ENCODE measurements at regions not wholly inside any gene's neighbourhood (a gene's known extent, or its start where the extent isn't known, plus 50 kb on each side); places are given as distances from the start of the nearest gene placed in this dataset.

DNA sequence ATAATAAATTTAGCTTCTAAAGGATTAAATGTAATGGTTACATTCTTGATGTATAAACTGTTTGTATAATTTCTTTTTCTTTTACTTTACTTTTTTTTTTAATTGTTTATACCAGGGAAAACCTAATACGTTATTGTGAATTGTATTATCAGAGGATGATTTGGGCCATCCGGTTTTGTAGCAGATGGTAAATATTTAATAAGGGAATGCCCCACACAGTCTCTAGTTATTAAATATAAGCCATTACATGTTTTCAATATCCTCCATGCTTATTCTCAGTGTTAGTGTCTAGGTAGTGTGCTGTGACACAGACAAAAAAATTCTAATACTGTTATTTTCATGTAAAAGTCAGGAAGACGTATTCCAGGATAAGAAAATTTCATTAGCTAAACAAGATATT, 553.9 kb downstream of the ZNF804A start:
- DNase-seq: no peak

DNA sequence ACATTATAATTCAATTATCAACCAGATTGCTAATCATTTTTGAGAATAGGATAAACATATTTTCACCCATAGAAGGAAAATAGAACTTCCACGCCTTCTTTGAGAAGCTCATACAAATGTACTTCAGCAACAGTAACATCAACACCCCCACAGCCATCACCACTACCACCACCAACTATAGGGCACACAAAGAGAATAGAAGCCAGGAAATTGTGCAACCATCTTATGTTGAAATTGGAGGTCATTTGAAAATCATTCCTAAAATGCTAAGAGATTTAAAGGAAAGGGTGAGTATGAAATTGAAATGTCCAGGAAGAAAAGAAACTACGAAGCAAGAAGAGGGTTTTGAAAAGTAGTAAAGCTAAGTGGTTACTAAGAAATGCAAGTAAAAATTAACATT, 563.4 kb downstream of the ZNF804A start:
- DNase-seq: no peak

DNA sequence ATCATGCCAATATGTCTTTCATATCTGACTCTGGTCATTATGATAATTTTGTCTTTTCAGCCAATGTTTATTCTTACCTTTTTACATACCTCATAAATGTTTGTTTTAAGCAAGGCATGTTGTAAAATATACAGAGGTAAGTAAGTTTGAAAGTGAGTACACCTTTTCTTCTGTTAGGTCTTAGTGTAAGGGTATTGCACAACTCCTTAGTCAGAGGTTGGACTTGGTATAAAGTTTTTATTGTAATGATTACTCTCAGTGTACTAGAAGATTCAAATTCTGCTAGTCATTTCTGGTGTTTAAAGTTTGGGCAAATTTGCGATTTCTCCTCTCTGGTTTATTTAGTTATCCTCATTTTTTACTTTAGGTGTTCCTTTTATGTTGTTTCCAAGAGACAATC, 564.3 kb upstream of the FSIP2 start:
- no peak for DNase-seq

DNA sequence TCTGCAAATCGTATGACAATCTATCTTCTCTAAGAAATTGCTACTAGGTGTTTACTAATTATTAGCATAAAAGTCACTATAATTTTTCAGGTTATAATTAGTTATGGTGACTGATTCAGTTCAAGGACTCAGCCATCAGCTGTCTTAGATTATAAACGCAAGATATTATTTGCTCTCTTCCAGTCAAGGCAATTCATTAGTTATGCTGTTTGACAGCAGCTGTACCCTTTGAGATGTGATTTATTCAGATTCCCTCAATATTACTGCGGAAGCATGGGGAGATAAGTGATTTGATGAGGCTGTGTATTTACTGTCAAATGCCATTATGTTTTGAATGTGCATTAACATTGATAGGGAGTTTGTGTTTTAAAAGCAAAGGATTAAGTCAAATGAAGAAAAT, 558.9 kb upstream of the FSIP2 start:
- DNase-seq: no peak

DNA sequence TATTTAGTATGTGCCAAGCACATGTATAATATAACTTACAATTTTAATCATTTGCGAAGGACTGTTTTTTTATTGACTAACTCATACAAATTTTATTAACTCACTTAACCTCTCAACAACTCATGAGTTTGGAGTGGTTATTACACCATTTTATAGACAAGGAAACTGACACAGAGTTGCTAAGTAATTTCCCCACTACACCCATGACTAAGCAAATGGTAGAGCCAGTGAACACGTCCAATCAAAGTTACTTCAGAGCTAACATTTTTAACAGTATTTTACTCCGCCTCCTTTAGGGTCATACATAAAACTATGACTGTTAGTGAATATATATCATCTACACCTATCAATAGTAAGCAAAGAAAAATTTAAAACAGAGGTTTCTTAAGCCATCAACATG, 556.7 kb upstream of the FSIP2 start:
- no peak for DNase-seq

DNA sequence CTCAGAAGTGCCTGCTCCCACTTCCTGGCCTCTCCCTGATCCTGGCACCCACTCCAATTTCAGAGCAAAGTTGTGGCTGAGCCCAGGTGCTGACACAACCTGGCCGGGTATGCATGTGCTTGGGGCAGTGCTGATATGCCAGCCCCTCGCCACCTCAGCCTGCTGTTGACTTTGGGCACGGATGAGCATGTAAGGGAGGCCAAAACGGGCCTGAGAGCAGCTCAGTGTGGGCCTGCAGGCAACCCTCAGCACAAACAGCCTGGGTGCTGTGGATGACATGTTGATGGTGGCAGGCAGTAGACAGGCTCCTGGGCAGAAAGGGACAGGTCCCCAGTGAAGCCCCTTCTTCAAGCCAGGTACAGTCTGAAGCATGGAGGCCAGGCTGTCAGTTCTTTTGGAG, 553.6 kb upstream of the FSIP2 start:
- DNase-seq: no peak

DNA sequence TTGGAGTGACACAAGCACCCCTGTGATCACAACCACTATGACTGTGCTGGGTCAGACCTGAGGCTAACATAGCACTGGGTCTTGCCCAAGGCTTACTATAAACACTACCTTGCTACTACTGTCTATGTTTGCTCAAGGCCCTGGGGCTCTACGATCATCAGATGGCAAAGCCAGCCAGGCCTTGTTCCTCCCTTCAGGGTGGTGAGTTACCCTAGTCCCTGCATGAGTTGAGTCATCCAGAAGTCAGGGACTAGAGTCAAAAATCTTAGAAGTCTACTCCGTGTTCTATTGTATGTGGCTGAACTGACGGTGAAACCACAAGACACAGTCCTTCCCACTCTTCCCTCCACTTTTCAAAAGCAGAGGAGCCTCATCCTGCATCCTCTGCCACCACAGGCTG, 551.2 kb upstream of the FSIP2 start:
- DNase-seq: no peak

DNA sequence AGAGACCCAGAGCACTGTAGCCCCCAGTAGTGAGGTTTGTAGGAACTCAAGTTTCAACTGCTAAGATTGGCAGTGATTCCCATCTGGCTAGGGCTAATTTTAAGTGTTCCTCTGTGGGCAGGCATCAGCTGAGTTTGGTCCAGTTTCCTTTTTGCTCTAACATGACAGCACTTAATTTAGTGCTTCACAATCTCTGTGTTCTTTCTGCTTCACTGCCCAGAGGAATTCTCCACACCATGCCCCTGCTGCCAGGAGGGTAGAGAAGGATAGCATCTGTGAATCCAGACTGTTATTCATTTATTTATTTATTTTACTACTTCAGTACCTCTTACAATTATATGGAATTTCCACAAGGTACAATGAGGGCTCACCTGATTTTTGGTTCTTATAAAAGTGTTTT, 549.9 kb upstream of the FSIP2 start:
- DNase-seq: no peak

DNA sequence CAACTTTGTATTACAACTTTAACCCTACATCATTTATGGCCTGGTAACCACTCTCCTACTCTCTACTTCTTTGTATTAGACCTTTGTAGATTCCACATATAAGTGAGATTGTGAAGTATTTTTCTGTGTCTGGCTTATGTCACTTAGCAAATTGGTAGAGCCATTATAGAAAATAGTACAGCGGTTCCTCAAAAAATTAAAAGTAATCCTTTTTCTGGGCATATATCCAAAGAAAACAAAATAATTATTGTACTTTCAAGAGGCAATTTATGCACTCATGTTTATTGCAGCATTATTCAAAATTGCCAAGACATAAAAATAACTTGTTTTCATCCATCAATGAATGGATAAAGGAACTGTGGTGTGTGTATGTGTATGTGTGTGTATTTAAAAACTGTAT, 537.5 kb upstream of the FSIP2 start:
- DNase-seq: no peak

DNA sequence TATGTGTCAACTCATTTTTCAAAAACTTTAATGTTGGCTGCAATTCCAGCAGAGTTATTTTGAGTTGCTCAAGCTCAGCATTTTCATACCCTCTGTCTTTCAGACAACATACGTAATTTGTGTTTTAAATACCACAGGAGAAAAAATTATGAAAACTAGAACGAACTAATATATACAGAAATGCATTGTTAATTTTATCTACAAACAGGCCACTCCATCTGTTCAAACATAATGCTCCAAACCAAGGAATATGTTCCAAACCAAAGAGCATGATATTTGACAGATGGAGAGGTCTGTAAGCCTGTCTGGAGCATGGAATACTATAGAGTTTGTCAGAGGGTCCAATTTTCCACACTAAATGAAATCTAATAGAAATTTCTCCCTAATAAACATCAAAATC, 536.2 kb upstream of the FSIP2 start:
- DNase-seq: no peak

DNA sequence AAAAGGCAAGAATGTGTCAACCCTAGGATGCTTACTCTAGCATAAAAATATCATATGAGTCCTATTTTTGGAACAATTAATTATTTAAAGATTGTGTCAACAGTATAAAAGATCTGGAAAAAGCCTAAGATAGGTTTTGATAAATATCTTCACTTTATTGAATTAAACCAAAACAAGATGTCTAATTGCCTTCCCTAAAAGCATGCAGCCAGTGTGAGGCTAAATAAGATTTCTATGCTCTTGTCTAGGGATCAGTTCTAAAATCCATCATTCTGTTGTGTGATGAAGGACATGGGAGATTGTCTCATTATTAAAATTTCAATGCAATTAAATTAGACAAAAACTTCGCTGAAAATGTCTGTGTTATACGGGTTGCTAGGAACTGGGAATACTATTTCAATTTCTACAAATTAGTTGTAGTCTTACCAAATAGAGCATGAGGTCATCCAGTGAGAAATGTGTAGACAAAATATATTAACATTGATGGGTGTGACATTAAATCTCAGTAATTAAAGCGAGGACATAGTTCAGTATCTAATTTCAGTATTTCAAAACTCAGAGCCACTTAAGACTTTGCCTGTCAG, 535.6 kb upstream of the FSIP2 start:
- no peak for DNase-seq

DNA sequence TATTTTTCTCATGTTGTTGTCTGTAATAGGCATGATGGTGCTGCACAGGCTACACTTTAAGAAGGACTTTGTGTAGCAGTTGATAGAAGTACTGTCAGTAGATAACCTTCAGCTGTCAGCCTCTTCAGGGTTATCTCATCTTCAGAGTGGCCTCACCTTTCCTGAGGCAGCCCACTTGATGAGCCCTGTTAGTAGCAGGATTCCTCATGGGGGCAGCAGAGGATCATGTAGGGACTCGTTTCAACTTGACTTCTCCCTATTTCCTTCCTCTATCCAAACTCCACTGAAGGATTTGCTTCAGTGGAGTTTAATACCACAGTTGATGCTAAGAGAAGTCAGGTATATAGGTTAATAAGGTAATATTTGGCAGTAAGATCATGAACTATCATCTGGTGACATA, 530.3 kb upstream of the FSIP2 start:
- DNase-seq: no peak

DNA sequence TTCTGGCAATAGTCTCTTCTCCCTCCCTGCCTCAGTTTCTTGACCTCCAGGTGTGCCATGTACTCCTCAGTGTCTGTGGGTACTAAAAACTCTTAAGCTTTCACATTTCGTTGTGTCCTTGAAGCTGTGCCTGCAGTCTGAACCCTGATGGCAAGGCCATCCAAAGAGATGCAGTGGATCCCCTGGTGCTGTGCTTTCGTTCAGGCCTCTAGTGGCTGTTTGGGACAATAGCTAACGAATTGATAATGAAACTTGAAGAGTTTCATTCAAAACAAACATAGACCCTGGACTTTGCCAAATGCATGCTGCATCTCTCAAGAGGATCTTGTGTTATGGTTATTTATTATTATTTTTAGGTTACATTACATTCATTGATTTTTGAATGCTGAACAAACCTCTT, 523.1 kb upstream of the FSIP2 start:
- no peak for DNase-seq

DNA sequence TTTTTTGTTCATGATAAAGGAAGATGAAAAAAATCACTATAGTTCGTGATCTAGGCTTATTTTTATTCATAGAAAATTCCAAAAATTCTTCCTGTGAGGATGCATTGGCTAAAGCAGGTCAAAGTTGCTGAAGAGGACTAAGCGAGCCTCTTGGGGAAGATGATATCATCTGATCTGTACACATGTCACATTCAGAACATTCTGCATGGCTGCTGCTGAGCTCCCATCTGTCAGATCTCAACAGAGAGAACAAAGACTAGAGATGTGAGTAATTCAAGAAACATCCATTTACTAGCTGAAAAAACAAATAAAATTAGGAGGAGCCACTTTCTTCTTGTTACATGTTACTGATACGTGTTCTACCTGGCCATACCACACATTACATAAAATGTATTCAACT, 518.6 kb upstream of the FSIP2 start:
- no peak for DNase-seq

DNA sequence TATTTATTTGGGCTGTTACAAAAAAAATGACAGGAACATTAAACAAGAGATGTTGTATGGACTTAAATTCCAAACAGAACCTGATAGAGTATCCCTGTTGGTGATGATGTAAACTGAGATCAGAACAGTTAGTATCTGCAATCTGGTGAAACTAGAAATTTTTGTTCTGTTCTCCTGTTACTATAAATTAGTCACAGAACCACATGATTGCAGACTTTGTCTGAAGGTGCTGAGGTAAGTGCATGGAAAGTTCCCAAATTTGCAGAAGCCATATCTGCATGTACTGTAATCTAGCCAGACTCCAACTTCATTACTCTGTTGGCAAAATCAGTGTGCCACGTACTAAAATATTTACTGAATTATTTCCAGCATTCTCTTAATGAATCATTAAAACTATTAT, 516.3 kb upstream of the FSIP2 start:
- no peak for DNase-seq

DNA sequence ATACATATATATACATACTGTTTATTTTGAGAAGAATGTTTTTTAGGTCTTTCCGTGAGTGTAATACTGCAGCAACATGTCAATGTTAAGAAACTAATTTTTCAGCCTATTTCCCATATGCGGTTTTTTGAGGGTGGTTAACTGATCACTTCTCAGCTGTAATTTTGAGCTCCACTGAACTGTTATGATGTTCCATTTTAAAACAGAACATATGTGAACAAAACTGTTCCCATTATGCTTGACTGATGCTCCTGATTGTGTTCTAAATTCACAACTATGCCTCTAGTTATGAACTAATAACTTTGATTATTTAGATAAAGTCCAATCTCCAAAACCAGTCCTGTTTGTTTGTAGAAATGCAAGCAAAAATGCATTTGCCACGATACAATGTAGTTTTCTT, 511.2 kb upstream of the FSIP2 start:
- DNase-seq: no peak

DNA sequence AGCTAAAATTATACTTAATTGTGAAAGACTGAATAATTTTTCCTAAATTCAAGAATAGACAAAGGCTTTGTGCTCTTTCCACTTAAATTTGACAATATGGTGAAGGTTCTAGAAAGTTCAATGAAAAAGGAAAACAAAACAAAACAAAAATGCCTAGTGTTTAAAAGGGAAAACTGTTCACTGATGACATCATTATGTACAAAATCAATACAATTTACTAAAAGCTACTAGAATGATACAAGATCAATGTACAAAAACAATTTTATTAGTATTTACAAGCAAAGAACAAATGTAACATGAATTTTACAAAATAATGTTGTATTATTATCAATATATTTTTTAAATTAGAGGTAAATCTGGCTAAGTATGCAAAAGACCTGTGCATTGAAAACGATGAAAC, 499.1 kb upstream of the FSIP2 start:
- DNase-seq: no peak

DNA sequence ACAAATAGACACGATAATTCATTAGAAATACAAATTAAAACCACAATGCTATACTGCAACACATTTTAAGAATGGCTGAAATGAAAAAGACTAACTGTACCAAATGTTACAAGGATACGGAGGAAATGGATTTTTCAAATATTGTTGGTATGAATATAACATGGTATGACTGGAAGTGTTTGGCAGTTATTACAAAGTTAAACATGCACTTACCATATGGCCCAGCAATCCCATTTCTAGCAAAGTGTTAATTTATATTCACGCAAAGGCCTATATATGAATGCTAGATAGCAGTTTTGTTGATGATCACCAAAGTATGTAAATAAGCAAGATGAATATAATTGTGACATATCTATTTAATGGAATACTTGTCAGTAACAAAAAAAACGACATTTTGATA, 497.8 kb upstream of the FSIP2 start:
- DNase-seq: no peak

DNA sequence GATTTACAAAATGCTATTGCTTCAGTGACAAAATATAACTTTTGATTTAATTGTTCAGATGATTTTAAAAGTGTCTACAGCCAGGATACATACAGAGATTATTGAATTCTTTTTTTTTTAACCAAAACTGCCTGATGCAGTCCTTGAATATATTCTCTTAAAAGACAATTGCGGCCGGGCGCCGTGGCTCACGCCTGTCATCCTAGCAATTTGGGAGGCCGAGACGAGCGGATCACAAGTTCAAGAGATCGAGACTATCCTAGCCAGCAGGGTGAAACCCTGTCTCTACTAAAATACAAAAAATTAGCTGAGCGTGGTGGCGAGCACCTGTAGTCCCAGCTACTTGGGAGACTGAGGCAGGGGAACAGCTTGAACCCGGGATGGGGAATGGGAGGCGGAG, 497.0 kb upstream of the FSIP2 start:
- DNase-seq: no peak

DNA sequence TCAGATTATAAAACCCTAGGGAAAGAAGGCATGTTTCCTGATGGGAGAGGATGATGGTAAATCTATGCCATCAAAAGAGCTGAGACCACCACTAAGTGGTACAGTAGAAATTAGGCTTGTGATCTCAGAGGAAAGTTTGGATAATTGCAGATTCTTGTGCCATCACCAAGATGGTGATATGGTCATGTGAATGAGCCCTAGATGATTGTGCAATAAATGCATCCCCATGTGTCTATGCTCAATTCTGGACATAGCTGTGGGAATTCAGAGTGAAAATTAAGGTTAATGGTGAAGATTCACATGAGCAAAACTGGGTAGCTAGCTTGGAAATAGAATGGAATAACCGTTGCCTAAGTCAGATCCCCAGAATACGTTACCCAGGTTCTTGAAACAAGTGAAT, 496.1 kb upstream of the FSIP2 start:
- no peak for DNase-seq

DNA sequence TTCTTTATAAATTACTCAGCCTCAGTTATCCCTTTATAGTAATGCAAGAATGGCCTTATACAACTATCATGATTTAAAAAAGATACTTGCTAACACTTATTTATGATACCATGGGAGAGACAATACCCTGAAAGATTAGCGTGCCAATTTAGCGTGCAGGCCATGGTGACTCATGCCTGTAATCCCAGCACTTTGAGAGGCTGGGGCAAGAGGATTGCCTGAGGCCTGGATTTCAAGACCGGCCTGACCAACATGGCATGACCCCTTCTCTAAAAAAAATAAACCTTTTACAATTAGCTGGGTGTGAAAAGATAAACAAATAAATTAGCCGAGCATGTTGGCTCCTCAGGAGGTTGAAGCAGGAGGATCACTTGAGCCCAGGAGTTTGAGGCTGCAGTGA, 493.4 kb upstream of the FSIP2 start:
- no peak for DNase-seq

DNA sequence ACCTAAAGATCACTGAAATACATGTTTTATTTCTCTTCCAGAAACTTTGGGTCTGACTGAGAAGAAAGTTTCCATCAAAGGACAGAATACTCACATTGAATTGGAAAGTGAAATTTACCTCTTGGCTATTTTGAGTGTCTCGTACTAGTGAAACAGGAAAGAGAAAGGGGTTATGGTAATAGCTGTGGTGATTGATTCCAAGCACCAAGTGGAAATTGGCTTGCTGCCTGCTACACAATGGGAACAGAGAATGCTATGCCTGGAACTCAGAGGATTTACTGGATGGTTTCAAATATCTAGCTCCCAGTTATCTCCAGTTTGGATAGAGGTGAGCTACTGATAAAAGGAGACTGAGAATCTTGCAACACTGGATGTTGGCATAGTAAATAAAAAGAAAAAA, 492.8 kb upstream of the FSIP2 start:
- no peak for DNase-seq

DNA sequence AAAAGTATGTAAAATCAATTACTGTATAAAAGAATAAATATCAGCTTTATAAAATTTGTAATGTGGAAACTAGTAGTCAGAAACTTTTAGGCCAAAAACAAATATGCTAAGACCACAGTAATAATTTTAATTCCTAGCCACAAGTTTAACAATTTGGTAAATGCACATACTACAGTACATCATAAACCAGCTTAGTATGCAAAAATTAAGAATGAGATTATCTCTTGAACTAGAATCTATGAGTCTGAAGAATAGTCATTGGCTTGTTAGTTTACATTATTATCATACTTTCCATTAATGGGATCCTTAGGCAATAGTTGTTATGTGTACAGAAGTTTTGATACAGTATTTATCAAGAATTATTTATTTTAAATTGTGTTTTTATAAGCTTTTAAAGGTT, 491.9 kb upstream of the FSIP2 start:
- DNase-seq: no peak

DNA sequence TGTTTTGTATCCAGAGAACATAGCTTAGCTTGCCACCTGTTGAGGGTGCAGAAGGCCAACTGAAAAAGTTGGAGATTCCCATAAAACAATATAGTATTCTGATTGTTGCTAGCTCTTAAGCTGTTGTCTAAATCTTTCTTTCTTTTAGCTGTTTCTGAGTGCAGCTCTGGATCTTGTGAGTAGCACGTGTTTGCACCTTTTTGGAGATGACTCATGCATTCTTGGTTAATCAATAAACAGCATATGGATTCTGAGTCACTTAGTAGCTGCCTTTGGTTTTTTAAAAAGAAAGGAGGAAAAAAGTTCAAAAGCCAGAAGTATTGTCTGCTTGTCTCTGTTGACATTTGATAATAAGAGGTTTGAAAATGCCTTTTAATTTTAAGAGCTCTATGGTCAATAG, 483.0 kb upstream of the FSIP2 start:
- no peak for DNase-seq

DNA sequence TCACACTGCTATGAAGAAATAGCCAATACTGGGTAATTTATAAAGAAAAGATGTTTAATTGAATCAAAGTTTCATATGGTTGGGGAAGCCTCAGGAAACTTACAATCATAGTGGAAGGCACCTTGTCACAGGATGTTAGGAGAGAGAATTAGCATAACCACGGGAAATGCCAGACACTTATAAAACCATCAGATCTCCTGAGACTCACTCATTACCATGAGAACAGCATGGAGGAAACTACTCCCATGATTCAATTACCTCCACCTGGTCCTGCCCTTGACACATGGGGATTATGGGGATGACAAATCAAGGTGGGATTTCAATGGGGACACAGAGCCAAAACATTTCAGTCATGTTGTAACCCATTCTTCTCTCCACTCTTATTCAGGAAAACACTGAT, 472.9 kb upstream of the FSIP2 start:
- no peak for DNase-seq

DNA sequence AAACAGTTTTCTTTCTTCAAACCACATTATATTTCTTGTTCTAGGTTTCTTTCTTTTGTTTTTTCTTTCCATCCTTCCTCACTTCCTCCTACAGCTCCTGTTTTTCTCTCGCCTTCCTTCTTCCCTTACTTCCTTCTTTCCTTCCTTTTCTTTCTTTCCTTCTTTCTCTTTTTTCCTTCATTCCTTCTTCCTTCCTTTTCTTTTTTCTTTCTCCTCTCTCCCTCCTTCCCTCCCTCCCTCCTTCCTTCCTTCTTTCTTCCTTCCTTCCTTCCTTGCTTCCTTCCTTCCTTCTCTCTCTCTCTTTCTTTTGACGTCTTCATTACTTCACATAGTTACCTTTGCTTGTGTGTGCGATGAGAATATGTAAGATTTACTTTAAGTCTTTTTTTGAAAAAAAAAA, 470.0 kb upstream of the FSIP2 start:
- DNase-seq: no peak

Data from GF-D8 (cell line).